Liver (tissue), 8 donors: ENCODE measurements at regions not wholly inside any gene's neighbourhood (a gene's known extent, or its start where the extent isn't known, plus 50 kb on each side); places are given as distances from the start of the nearest gene placed in this dataset.
A peak's percentile ranks its signal among the peaks of the same experiment; 100 is the strongest.

Experiments
- DNase-seq: peaks from one replicate; pipeline ENCODE4 v3.0.0-alpha.2; 2017; ENCODE audit warnings: low spot score
- H3K27ac ChIP-seq, 2 donors: one replicate each; pipeline ENCODE4 v1.7.0; 2013; ENCODE audit warnings: inconsistent platforms in 2 of 2, low read length in 2 of 2, control low read depth in 1 of 2, low read depth in 1 of 2, mild to moderate bottlenecking in 1 of 2
- H3K27me3 ChIP-seq, 4 donors: one replicate each; pipeline versions ENCODE4 v1.6.1 to v1.7.0; 2013; ENCODE audit warnings: low read length in 3 of 4, inconsistent platforms in 1 of 4, mild to moderate bottlenecking in 1 of 4, moderate library complexity in 1 of 4; ENCODE audit not compliant: control insufficient read depth in 4 of 4, insufficient read depth in 4 of 4
- H3K36me3 ChIP-seq, 4 donors: one replicate each; pipeline versions ENCODE4 v1.6.1 to v1.7.0; 2013; ENCODE audit warnings: low read length in 3 of 4, mild to moderate bottlenecking in 3 of 4, low read depth in 1 of 4, moderate library complexity in 1 of 4; ENCODE audit not compliant: control insufficient read depth in 4 of 4, insufficient read depth in 3 of 4
- H3K4me1 ChIP-seq, 4 donors: one replicate each; pipeline versions ENCODE4 v1.6.1 to v1.7.0; 2013; ENCODE audit warnings: low read length in 3 of 4, mild to moderate bottlenecking in 3 of 4, moderate library complexity in 1 of 4; ENCODE audit not compliant: control insufficient read depth in 4 of 4, insufficient read depth in 4 of 4
- H3K4me3 ChIP-seq, 3 donors: one replicate each; pipeline versions ENCODE4 v1.6.1 to v1.7.0; 2013; ENCODE audit warnings: low read length in 3 of 3, control low read depth in 1 of 3, low read depth in 1 of 3, mild to moderate bottlenecking in 1 of 3
- H3K9ac ChIP-seq, 2 donors: one replicate each; pipeline ENCODE4 v1.7.0; 2013; ENCODE audit warnings: low read length in 2 of 2, mild to moderate bottlenecking in 2 of 2, moderate library complexity in 2 of 2, control low read depth in 1 of 2, low read depth in 1 of 2
- H3K9me3 ChIP-seq, 4 donors: one replicate each; pipeline versions ENCODE4 v1.6.1 to v1.7.0; 2013; ENCODE audit warnings: low read length in 3 of 4; ENCODE audit not compliant: control insufficient read depth in 4 of 4
- FOXA1 ChIP-seq: IDR thresholded peaks from 2 replicates; pipeline ENCODE4 v1.6.1; 2016; ENCODE audit warnings: antibody characterized with exemption
- GABPA ChIP-seq, 2 donors: IDR thresholded peaks in 1 of 2; conservative IDR thresholded peaks in 1 of 2; 2 replicates each; pipeline ENCODE4 v1.6.1; 2016; ENCODE audit warnings: antibody characterized with exemption in 2 of 2, mild to moderate bottlenecking in 1 of 2, moderate library complexity in 1 of 2
- JUND ChIP-seq, 2 donors: IDR thresholded peaks; 2 replicates each; pipeline ENCODE4 v1.6.1; 2016; ENCODE audit warnings: antibody characterized with exemption in 2 of 2
- NR2F2 ChIP-seq: IDR thresholded peaks from 2 replicates; pipeline ENCODE4 v1.6.1; 2016; ENCODE audit warnings: antibody characterized with exemption
- RAD21 ChIP-seq, 2 donors: IDR thresholded peaks; 2 replicates each; pipeline ENCODE4 v1.6.1; 2016; ENCODE audit warnings: antibody characterized with exemption in 2 of 2, mild to moderate bottlenecking in 2 of 2
- REST ChIP-seq: IDR thresholded peaks from 2 replicates; pipeline ENCODE4 v1.6.1; 2016; ENCODE audit warnings: antibody characterized with exemption, mild to moderate bottlenecking
- RXRA ChIP-seq, 2 donors: IDR thresholded peaks; 2 replicates each; pipeline ENCODE4 v1.6.1; 2017 to 2018; ENCODE audit warnings: antibody characterized with exemption in 2 of 2, mild to moderate bottlenecking in 1 of 2
- SP1 ChIP-seq: IDR thresholded peaks from 2 replicates; pipeline ENCODE4 v1.6.1; 2018; ENCODE audit warnings: antibody characterized with exemption, mild to moderate bottlenecking
- YY1 ChIP-seq: IDR thresholded peaks from 2 replicates; pipeline ENCODE4 v1.6.1; 2016; ENCODE audit warnings: antibody characterized with exemption, mild to moderate bottlenecking
- WGBS: extraction: QIAGEN DNeasy Blood & Tissue Kit; methylation state at CpG from one replicate; pipeline ENCODE4 v1.1.7; 2013; 5-methylcytosine and 5-hydroxymethylcytosine counted together
- TF ChIP-seq, protein P1 (sequence below): IDR thresholded peaks from 2 replicates; pipeline ENCODE4 v1.6.1; 2016; ENCODE audit warnings: antibody characterized with exemption
- TF ChIP-seq, protein P2 (sequence below): fragments of 150-350 bp; IDR thresholded peaks from 2 replicates; pipeline ENCODE4 v1.5.1; 2017; ENCODE audit warnings: improper control_type of control experiment, low read depth, low read length; ENCODE audit not compliant: missing input control
- TF ChIP-seq, protein P3 (sequence below): IDR thresholded peaks from 2 replicates; pipeline ENCODE4 v1.6.1; 2016; ENCODE audit warnings: antibody characterized with exemption
- donor health status: healthy.
- donor health status: healthy.
- donor health status: healthy.
- donor health status: healthy.
- donor health status: healthy.

GRCh38 chr11:22920939-22921565 is 60.8 kb upstream of the CCDC179 start:
- Histone ChIP-seq H3K9me3 (no peaks in the 10 kb centered on the region), H3K9ac (no peak overlapping the region), H3K27ac (no peak overlapping the region), H3K4me1 (no peaks in the 10 kb centered on the region), H3K36me3 (no peaks in the 10 kb centered on the region), H3K27me3 (no peaks in the 10 kb centered on the region), H3K4me3 (no peak overlapping the region)
- 52% methylated on average over 5 of the region's 5 CpGs for WGBS
- no peak for DNase-seq
- TF ChIP-seq, protein P1, sequence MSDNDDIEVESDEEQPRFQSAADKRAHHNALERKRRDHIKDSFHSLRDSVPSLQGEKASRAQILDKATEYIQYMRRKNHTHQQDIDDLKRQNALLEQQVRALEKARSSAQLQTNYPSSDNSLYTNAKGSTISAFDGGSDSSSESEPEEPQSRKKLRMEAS = no peak
- TF ChIP-seq, protein P2, sequence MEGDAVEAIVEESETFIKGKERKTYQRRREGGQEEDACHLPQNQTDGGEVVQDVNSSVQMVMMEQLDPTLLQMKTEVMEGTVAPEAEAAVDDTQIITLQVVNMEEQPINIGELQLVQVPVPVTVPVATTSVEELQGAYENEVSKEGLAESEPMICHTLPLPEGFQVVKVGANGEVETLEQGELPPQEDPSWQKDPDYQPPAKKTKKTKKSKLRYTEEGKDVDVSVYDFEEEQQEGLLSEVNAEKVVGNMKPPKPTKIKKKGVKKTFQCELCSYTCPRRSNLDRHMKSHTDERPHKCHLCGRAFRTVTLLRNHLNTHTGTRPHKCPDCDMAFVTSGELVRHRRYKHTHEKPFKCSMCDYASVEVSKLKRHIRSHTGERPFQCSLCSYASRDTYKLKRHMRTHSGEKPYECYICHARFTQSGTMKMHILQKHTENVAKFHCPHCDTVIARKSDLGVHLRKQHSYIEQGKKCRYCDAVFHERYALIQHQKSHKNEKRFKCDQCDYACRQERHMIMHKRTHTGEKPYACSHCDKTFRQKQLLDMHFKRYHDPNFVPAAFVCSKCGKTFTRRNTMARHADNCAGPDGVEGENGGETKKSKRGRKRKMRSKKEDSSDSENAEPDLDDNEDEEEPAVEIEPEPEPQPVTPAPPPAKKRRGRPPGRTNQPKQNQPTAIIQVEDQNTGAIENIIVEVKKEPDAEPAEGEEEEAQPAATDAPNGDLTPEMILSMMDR = peak; percentile 57
- peak; percentile 77 to 81 for TF ChIP-seq RAD21 (IDR thresholded peaks at IDR 0.05)

DNA sequence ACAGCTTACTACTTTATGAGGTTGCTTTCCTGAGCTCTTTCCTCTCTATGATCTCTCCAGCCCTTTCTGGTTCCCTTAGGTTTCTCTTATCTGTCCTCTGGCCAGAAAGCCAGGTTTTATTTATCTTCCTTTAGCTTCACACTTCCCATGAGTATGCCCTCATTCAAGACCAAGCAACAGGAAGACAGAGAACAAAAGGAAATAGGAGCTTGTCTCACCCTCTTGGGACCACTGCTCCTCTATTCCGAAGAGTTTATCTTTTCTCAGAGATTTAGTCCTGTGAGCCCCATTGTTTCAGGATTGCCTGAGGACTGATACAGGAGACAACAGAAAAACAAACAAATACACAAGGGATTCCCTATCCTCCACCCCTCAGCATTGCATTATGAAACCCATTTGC is 62.4 kb upstream of the CCDC179 start:
- Histone ChIP-seq H3K4me1 (no peaks in the 10 kb centered on the region), H3K4me3 (no peak overlapping the region), H3K36me3 (no peaks in the 10 kb centered on the region), H3K27ac (no peak overlapping the region), H3K9ac (no peak overlapping the region), H3K9me3 (no peaks in the 10 kb centered on the region), H3K27me3 (no peaks in the 10 kb centered on the region)
- no peak for DNase-seq
- 85% methylated on average over 1 of the region's 1 CpG for WGBS
- TF ChIP-seq RAD21 (IDR thresholded peaks at IDR 0.05) (no peak), GABPA (IDR thresholded peaks at IDR 0.05 in 1 of 2, conservative IDR thresholded peaks at IDR 0.05 in 1 of 2) (no peak), REST (no peak), YY1 (no peak), RXRA (IDR thresholded peaks at IDR 0.05) (no peak), SP1 (no peak), NR2F2 (no peak), JUND (IDR thresholded peaks at IDR 0.05) (no peak), FOXA1 (no peak)
- TF ChIP-seq, protein P2 = no peak
- TF ChIP-seq, protein P3, sequence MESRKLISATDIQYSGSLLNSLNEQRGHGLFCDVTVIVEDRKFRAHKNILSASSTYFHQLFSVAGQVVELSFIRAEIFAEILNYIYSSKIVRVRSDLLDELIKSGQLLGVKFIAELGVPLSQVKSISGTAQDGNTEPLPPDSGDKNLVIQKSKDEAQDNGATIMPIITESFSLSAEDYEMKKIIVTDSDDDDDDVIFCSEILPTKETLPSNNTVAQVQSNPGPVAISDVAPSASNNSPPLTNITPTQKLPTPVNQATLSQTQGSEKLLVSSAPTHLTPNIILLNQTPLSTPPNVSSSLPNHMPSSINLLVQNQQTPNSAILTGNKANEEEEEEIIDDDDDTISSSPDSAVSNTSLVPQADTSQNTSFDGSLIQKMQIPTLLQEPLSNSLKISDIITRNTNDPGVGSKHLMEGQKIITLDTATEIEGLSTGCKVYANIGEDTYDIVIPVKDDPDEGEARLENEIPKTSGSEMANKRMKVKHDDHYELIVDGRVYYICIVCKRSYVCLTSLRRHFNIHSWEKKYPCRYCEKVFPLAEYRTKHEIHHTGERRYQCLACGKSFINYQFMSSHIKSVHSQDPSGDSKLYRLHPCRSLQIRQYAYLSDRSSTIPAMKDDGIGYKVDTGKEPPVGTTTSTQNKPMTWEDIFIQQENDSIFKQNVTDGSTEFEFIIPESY = no peak
- TF ChIP-seq, protein P1 = no peak
